ENCODE measurements at regions not wholly inside any gene's neighbourhood (a gene's known extent, or its start where the extent isn't known, plus 50 kb on each side); places are given as distances from the start of the nearest gene placed in this dataset.

- no peak for TF ChIP-seq CTCF (IDR thresholded peaks at IDR 0.05)
- no peaks in the 10 kb centered on the region for H3K9me3 ChIP-seq
- WGBS, 2 donors, result 50 to 65% methylated on average over 1 of the region's 1 CpG
- intact Hi-C loops (cut with DNase I), result no loop called here
- no peak overlapping the region for H3K4me3 ChIP-seq
- H3K4me1 ChIP-seq, result no peaks in the 10 kb centered on the region
- DNase-seq, result no peak
- H3K36me3 ChIP-seq, result no peaks in the 10 kb centered on the region
- FAIRE-seq, result no peak
- H3K27me3 ChIP-seq, result no peaks in the 10 kb centered on the region
- ATAC-seq, result no peak
- H3K27ac ChIP-seq, result no peak overlapping the region
Measured at GRCh38 chr2:142769761-142770160, 107.7 kb upstream of the KYNU start.

GRCh38 chr2:142767847-142768246 is 109.6 kb upstream of the KYNU start:
- DNase-seq, result no peak
- TF ChIP-seq CTCF (IDR thresholded peaks at IDR 0.05), result no peak
- no peak overlapping the region for H3K27ac ChIP-seq
- no peak overlapping the region for H3K4me3 ChIP-seq
- no peaks in the 10 kb centered on the region for H3K36me3 ChIP-seq
- ATAC-seq, result no peak
- no peaks in the 10 kb centered on the region for H3K27me3 ChIP-seq
- no peak for FAIRE-seq
- intact Hi-C loops (cut with DNase I), result no loop called here
- H3K4me1 ChIP-seq, result no peaks in the 10 kb centered on the region
- no peaks in the 10 kb centered on the region for H3K9me3 ChIP-seq

GRCh38 chr2:142758973-142759372 is 118.5 kb upstream of the KYNU start:
- no peak for TF ChIP-seq CTCF (IDR thresholded peaks at IDR 0.05)
- Histone ChIP-seq H3K36me3 (no peaks in the 10 kb centered on the region), H3K27me3 (no peaks in the 10 kb centered on the region), H3K27ac (no peak overlapping the region), H3K9me3 (no peaks in the 10 kb centered on the region), H3K4me1 (no peaks in the 10 kb centered on the region), H3K4me3 (no peak overlapping the region)
- FAIRE-seq (no peak), DNase-seq (no peak), ATAC-seq (no peak)
- intact Hi-C loops (cut with DNase I), result no loop called here
- 46 to 49% methylated on average over 3 of the region's 3 CpGs for WGBS, 2 donors

GRCh38 chr2:142757111-142757510 is 120.4 kb upstream of the KYNU start:
- ATAC-seq, result no peak
- TF ChIP-seq CTCF (IDR thresholded peaks at IDR 0.05), result no peak
- no peaks in the 10 kb centered on the region for H3K9me3 ChIP-seq
- no peak overlapping the region for H3K27ac ChIP-seq
- H3K36me3 ChIP-seq, result no peaks in the 10 kb centered on the region
- WGBS, 2 donors, result 38 to 48% methylated on average over 2 of the region's 2 CpGs
- intact Hi-C loops (cut with DNase I), result no loop called here
- H3K4me3 ChIP-seq, result no peak overlapping the region
- DNase-seq, result no peak
- H3K27me3 ChIP-seq, result no peaks in the 10 kb centered on the region
- H3K4me1 ChIP-seq, result no peaks in the 10 kb centered on the region
- no peak for FAIRE-seq

- Histone ChIP-seq H3K36me3 (no peaks in the 10 kb centered on the region), H3K4me3 (no peak overlapping the region), H3K27me3 (no peaks in the 10 kb centered on the region), H3K9me3 (no peaks in the 10 kb centered on the region), H3K4me1 (peaks cover 0 to 3% (median 0%) of the 10 kb centered on the region in 3 donors), H3K27ac (no peak overlapping the region)
- no peak for DNase-seq
- FAIRE-seq, result no peak
- intact Hi-C loops (cut with DNase I), result no loop called here
- no peak for TF ChIP-seq CTCF (IDR thresholded peaks at IDR 0.05)
- 40 to 58% methylated on average over 2 of the region's 2 CpGs for WGBS, 2 donors
- ATAC-seq, result no peak
Measured at GRCh38 chr2:142756430-142756829, 121.0 kb upstream of the KYNU start.
